Stomach (tissue), 4 donors: ENCODE measurements at regions not wholly inside any gene's neighbourhood (a gene's known extent, or its start where the extent isn't known, plus 50 kb on each side); places are given as distances from the start of the nearest gene placed in this dataset.

Experiments
- CTCF ChIP-seq, 7 experiments: fragments of 450-650 bp in 4 of 7; fragments of 200-600 bp in 3 of 7; sonication (generic) in 3 of 7; IDR thresholded peaks; one replicate each; pipeline ENCODE4 v1.5.1; 2016 to 2019; ENCODE audit warnings: antibody characterized with exemption in 7 of 7, control low read depth in 2 of 7, mild to moderate bottlenecking in 1 of 7
- EP300 ChIP-seq: sonication (generic); formaldehyde crosslinking; IDR thresholded peaks from one replicate; pipeline ENCODE4 v1.6.1; 2017; ENCODE audit warnings: antibody characterized with exemption
- POLR2A ChIP-seq, 4 donors: fragments of 450-650 bp; IDR thresholded peaks; one replicate each; pipeline ENCODE4 v1.6.1; 2016; ENCODE audit warnings: antibody characterized with exemption in 4 of 4, control low read depth in 2 of 4, mild to moderate bottlenecking in 1 of 4, moderate library complexity in 1 of 4

- TF ChIP-seq CTCF (IDR thresholded peaks at IDR 0.05) (no peak), POLR2A (IDR thresholded peaks at IDR 0.05) (no peak), EP300 (no peak)
Measured at GRCh38 chr7:31432176-31432575, 81.7 kb upstream of the ITPRID1 start.
